HG03196 (cell line): ENCODE measurements at regions not wholly inside any gene's neighbourhood (a gene's known extent, or its start where the extent isn't known, plus 50 kb on each side); places are given as distances from the start of the nearest gene placed in this dataset.
"Not testable (repeated sequence)": the region's sequence is repeated elsewhere in the genome, so short reads cannot be mapped to it uniquely, and the experiment has no call there.

Experiments
- ATAC-seq: cut with Tn5 transposase; IDR thresholded peaks from one replicate; pipeline ENCODE4 v1.9.1; 2021; ENCODE audit not compliant: unreplicated experiment

DNA sequence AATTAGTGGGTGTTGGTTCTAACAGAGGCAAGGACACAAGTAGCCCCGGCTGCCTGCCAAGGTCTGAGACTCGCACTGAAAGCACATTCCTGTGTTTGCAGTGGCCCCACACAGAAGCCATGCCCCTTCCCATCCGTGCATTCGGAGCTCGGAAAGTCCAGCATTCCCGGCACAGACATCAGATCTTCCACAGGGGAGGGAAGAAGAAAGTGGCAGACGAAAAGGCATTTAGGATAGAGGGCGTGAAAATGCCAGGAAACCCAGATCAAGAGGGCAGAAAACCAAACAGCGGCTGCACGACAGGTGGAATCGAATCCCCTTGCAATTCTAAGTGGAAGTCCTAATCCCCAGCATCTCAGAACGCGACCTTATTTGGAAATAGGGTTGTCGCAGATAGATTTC is 105.5 kb upstream of the ASB18 start:
- no peak for ATAC-seq

DNA sequence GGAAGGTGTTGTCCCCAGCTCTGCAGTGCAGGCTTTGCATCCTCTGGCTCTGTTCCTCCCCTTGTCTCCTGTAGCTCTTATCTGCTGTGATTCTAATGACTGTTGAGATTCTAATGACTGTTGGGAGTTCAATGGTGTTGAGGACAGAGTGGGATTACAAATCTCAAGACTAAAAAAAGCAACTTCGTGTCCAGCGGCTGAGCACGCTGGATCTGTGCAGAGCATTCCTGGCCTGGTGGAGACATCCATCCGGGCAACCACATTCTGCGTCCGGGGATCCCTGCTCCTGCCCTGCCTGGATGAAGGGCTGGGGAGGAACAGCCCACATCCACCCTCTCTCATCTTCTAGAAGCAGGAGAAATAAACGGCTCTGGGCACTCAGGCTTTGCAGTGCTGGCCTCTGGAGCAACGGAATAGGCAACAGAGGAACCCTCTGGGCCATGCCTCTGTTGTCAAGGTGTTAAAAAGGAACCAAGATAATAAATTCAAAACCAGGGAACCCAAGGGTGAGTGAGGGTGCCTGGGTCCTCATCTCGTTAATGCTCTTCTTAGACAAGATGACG is 106.7 kb upstream of the ASB18 start:
- ATAC-seq, result no peak

DNA sequence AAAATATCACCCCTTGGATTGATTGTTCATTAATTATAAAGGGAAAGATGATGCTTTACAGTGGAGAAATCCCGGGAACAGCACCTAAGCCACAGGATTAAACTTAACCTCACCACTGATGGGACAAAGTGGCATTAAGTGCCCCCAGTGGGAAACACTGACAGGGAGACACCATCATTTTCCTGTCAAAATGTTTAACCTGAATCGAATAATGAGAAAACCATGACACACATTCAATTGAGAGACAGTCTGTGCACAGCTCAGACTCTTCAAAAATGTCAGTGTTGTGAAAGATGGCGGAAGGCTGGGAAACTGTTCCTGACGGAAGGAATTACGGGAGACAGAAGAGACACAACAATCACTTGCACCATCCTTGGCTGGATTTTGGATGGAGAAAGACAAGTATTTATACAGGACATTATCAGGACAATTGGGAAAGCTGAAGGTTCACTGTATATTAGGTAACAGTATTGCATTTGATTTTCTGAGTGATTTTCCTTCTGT is 111.8 kb upstream of the ASB18 start:
- no peak for ATAC-seq

DNA sequence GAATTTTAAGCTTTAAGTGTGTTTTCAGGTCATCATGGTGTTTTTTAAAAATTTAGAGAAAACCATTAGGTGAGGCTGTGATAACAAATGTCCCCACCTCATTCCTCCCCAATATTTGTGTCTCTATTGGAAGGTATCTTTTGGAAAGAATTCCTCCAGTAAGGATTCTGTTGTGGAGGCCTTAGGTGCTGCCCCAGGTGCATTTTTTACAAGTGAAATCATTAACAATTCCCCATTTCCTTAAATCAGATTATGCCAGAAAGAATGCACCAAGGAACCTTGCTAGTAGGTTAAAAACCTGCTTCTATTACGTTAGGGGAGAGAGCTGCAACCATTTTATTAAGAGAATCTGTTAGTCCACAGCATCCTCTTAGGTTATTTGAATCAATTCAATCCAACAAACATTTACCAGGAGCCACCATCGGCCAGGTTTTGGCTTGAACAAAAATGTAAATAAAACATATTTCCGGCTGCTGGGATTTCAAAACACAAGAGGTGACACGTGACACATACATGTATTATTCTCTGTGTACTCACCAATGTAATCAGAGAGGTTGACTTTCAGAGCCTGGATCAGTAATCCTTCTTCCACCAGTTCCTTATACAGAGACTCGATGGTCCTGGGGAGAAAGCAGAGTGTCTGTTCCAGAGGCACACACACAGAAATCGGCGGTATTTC is 112.5 kb upstream of the ASB18 start:
- ATAC-seq, result no peak

DNA sequence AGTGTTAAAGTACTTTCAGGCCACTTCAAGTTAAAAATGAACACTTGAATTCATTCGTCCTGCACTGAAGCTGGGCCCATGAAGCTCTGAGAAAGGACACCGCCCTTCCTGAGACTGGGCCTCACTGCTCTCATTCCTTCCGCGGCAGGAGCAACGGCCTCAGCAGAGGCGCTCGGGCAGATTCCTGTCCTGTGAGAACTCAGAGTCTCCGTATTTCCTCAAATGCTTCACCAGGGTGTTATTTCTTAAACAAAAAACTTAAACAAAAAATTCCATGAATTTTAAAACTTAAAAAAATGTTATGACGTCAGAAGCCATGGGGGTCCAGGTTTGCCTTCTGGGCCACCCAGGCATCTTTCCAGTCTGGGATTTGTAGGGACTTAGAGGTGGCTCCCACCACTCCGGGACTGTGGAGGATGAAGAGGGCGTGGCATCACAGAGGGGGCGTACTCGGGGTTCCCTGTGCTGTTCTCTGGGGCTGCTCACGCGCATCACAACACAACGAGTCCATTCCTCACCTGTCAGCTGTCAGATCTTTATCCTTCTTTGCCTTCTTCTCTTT is 115.9 kb upstream of the ASB18 start:
- ATAC-seq, result no peak

DNA sequence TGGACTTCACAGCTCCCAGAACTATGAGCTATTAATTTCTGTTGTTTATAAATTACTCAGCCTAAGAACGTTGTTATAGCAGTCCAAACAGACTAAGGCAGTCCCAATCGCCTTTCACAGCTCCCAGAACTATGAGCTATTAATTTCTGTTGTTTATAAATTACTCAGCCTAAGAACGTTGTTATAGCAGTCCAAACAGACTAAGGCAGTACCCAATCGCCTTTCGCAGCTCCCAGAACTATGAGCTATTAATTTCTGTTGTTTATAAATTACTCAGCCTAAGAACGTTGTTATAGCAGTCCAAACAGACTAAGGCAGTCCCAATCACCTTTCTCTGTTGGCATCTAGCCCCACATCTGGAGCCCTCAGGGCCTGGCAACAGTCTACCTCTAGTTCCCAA is 117.0 kb upstream of the ASB18 start:
- ATAC-seq, result not testable (repeated sequence)

DNA sequence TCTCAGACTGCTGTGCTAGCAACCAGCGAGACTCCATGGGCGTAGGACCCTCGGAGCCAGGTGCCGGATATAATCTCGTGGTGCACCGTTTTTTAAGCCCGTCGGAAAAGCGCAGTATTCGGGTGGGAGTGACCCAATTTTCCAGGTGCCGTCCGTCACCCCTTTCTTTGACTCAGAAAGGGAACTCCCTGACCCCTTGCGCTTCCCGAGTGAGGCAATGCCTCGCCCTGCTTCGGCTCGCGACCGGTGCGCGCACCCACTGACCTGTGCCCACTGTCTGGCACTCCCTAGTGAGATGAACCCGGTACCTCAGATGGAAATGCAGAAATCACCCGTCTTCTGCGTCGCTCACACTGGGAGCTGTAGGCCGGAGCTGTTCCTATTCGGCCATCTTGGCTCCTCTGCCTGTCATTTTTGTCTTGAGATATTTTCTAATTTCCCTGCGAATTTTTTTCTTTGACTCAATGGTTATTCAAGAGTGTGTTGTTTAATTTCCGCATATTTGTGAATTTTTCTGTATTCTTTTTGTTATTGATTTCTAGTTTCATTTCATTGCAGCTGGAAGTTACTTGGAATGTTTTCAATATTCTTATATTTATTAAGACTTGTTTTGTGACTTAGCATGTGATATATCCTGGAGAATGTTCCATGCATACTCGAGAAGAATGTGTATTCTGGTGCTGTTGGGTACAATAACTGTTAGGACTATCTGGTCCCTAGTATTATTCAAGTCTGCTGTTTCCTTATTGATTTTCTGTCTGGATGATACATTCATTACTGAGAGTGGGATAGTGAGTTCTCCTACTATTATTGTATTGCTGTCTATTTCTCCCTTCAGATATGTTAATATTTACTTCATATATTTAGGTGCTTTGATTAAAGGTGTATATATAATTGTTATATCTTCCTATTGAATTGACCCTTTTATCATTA is 125.3 kb upstream of the ASB18 start:
- not testable (repeated sequence) for ATAC-seq

DNA sequence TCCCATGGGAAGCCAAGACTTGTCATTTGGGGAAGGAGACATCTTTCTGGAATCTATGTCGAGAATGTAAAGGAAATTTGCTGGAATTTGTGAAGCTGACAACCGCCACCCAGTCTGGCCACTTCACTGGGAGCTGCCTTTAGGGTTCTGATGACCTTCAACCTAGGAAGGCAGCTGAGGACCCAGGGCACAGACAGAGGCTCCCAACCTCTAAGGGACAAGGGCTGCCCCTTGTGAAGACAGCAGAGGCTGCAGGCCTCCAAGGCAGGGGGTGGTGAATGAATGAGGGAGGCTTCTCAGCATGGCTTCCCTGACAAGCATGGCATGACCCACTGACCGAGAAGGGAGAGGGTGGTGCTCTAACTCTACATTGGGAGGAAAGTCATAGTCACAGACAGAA is 128.9 kb upstream of the ASB18 start:
- no peak for ATAC-seq

DNA sequence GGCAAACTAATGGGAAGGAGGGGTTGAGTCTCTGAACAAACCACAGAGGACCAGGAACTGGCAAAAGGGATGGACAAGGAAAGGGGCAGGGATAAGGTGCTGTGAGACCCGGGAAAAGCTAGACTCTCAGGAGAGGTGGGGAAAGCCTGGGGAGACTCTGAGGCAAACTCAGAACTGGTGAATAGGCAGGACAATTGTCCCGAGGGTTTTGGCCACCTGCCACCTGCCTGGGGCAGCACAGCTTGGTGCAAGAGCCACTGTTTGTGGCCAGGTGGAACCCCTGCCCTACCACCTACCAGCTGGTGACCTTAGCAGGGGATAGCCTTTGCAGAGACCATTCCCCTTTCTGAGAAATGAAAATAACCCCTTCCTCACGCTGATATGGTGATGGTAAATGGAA is 129.4 kb upstream of the ASB18 start:
- no peak for ATAC-seq

DNA sequence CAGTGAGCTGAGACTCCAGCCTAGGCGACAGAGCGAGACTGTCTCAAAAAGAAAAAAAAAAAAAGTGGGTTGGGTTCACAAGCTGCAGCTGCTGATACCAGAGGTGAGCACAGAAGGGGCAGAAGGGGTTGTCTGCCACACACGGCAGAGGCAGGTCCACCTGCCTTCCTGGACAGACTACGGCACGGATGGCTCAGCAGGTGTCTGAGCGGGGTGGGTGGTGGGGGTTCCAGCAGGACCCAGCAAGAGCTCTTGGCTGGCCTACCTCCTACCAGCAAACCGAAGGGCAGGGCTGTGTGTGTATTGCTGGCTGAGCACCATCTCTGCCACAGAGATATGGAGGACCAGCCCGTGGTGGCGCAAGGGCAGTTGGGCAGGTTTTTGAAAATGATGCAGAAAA is 130.4 kb upstream of the ASB18 start:
- no peak for ATAC-seq

DNA sequence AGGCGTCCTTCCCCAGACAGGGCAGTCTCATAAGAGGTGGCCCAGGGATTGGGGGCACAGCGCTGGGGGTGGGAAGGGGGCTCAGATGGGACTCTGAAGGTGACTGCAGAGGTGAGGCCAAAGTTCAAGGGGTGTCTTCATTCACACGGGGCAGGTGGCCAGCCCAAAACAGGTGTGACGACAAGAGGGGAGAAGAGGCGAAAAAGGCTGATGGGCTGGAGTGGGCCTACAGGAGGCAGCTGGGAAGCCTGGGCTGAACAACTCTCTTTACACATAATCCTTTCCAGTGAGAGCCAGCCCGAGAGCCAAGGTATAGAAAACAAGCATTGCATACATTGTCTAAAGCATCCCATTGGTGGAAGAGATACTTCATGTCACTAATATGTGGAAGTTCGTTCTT is 130.9 kb upstream of the ASB18 start:
- ATAC-seq, result no peak

DNA sequence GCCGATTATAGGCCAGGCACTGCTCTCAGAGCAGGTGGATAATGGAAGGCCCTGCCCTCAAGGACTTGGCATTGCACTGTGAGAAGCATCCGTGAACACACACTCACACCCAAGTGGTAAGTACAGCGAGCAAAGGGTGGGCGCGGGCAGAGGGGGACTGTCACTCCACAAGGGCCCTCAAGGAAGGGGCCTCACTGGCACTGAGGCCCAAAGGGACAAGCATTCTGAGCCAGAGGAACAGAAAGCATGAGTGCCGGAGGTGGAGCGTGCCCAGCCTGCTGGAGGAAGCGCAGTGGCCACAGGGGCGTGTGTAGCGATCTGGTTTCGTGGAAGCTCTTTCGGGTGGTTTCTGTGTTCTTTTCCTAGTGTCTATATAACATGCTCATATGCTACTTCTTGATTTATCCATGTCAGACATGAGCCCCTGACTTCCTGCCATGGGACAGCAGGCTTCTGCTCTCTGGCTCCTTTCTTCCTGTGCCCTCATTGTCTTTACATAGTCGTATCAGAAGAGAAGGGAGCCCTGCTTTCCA is 132.7 kb upstream of the ASB18 start:
- ATAC-seq, result no peak

DNA sequence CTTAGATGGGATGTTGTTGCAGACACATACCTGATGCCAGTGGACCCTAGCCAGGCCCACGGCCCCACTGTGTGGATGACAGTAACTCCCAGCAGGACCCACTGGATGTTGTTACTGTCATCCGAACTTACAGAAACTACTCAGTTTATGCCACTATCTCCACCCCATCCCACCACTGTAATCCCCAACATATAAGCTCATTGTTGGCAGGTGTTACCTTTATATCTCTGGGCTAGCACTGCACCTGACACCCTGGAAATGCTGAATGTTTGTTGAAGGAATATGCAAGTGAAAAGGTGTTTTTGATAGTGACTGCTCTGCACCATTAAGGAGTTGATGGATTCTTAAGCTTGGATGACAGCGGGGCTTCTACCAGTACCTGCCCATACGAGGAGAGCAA is 133.5 kb upstream of the ASB18 start:
- no peak for ATAC-seq

DNA sequence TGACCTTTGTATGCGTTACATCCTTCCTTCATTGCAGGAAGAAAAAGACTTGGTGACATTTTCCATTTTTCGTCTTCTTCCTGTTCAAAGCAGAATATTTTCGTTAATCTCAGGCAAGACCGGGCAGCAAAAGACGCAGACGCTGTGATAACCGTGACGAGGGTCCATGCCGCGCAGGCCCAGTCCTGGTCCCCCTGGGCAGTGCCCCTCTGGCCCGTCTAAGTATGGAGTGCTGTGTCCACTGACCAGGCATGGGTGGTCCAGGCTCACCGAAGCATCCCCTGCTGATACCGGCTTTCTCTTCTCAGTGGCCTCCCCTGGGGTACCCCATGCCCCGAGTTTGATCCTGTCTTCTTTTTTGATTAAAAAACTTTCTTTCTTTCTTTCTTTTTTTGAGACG is 135.2 kb upstream of the ASB18 start:
- no peak for ATAC-seq

DNA sequence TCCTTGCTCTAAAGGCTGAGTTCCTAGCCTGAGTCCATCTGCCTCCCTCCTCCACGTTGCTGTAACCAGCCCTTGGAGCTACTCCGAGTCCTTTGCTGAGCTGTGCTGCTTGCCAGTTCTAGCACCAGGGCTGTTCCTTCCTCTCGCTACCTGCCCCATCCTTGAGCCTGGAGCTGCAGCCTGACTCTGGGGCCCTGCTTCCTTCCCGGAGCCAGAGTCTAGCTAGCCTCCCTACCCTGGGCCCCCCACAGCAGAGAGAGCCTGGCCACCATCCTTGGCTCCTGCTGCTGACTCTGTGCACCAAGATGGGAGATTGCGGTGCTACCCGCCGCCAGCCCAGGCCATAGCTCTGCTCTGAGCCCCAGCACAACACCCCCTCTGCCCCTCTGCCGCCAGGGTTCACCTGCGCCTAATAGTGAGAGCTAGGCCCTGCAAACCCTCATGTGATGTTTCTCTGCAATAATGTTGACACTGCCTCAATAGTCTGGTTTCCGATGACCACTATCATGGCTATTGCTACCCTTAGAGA is 135.9 kb upstream of the ASB18 start:
- no peak for ATAC-seq

DNA sequence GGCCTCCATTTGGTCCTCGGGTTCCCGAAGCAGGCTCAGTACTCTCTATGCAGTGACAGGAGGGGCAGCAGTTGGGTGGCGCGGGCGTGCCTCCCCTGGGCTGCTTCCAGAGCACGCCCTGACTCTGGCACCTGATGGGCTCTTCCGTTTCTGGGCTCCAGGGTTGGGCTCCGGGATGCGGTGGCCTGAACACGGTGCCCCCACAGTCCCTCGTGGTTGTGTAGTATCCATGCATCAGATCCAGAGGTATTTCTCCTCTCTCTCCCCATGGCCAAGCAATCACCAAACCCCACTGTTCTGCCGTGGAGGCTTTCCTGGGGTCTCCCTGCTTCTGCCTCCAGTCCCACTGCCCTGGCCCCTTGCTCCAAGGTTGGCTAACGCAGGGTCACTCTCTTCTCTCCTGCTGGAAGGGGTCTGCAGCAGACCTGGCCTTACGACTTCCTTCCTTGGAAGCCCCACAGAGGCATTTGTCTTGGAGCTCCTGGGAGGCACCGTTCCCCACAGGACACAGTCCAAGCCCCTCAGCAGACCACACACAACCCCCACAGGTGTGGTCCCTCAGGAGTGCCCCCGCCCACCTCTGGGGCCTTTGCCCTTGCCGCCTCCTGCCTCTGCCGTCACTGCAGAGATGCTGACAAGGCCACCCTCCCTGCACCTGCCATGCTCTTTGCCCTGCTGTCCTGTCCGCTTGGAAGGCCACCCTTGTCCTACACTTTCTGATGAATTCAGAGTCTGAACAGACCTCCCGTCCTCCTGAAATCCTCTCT is 136.6 kb upstream of the ASB18 start:
- ATAC-seq, result no peak

DNA sequence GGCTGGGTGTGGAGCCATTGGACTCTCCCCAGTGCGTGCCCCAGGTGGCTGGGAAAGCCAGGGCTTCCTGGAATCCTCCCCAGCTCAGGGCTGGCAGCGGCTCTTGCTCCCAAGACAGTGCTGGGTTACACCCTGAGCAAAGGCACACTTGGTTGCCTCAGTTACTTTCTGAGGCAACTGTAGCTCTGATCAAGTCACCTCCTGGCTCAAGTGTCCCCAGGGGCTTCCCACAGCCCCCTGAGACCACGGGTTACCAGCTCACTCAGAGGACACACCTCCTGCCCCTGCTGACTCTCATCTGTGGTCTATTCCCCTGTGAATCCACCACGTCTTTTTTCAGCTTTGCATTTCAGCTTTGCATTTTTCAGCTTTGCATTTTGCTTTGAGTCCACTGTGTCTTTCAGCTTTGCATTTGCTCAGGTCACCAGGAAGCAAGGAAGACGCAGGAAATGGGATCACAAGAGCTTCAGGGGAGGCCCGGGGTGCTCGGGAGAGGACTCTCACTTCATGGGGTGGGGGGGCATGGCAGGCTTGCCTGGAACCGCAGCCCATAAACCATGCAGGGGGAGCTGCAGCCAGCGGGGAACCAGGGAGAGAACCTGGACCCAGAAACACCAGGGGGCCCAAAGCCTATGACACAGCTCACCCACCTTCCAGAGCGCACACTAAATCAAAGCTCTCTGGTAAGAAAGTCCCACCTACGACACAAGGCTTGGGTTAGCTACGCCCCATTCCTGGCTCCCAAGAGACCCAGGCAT is 138.0 kb upstream of the ASB18 start:
- no peak for ATAC-seq

DNA sequence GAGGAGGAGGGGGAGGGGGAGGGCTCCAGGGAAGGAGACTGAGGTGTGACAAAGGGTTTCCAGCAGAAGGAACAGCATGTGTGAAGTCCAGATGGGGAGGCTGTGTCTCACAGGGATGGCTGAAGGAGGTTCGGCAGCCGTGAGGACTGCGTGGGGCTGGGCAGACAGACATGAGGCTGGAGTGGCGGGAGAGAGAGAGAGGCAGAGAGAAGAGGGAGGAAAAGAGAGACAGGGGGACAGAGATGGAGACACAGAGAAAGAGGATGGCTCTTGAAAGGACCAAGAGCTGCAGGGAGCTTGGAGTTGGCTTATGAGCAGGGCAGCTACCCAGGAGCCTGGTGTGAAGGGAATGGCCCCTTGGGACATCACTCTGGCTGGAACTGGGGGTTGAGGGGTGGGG is 138.9 kb upstream of the ASB18 start:
- ATAC-seq, result no peak

DNA sequence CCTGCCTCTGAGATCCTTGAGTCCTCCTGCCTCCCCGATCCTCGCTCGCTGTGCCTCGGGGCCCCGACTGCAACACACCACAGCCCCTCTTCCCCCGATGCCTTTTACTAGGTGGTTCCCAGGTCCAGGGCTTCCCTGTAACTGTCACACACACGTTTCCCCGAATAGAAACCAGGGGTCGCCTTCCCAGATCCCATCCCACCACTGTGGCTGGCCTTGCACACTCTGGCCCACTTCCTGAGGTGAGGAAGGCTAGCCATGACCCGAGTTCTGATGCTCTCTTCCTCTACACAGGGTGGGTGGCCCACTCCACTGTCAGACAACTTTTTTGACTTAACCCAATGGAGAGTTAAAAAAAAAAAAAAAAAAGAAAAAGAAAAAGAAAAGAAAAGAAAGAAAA is 139.6 kb upstream of the ASB18 start:
- no peak for ATAC-seq

DNA sequence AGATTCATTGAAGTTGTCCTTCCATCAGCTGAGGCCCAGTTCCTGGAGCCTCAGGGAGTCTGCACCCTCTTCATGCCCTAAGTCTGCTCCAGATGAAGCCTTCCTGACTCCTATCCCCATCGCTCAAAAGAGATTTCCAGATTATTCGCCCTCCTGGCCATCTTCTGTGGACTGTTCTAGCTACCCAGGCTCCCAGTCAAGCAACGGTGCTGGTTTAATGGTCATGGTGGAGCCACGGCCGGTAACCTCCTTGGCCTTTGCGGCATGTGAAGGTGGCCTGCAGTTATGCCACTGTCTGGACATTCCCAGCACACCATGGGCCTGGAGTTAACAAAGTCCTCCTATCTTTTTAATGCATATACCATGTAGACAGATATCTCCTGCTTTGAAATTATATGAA is 140.1 kb upstream of the ASB18 start:
- no peak for ATAC-seq
